HG02852 (cell line): ENCODE measurements at regions not wholly inside any gene's neighbourhood (a gene's known extent, or its start where the extent isn't known, plus 50 kb on each side); places are given as distances from the start of the nearest gene placed in this dataset.
A peak's percentile ranks its signal among the peaks of the same experiment; 100 is the strongest.
"Not testable (repeated sequence)": the region's sequence is repeated elsewhere in the genome, so short reads cannot be mapped to it uniquely, and the experiment has no call there.

Source experiments
- ATAC-seq: cut with Tn5 transposase; IDR thresholded peaks from one replicate; pipeline ENCODE4 v1.9.1; 2021; ENCODE audit warnings: mild to moderate bottlenecking, moderate library complexity; ENCODE audit not compliant: unreplicated experiment

DNA sequence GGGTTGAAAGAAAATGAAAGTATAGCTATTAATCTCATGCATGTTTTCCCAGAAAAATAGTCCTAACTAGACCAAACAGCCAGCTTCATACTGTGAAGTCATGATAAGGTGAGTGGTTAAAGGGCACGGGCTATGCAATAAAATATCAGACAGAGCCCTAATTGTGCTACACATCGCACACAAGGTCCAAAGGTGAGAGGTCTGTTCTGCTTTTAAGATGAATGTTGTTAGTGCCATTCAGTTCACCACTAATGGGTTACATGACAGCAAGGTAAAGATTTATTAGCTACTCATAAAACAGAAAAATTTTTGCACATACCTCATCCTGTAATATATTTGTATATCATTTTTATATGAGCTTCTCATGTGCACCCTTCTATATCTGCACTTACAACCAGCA, 105.0 kb upstream of the STK17B start:
- ATAC-seq: no peak

DNA sequence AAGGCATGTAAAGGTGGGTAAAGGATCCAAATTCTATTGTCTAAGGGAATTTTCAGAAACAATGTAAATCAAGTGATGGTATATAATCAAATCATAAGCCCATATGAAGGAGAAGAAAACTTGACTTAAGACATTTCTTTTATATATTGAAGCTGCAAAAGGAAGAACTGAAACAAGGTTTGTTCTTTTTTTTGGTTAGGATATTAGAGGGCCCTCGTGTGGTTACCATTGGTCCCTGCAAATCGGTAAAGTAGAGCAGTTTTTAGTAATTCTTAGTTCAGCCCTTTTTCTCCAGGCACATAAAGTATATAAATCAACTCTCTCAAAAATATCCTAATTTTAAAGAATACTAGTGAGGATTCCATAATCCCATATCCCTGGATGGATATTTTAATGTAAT, 105.6 kb upstream of the STK17B start:
- no peak for ATAC-seq

DNA sequence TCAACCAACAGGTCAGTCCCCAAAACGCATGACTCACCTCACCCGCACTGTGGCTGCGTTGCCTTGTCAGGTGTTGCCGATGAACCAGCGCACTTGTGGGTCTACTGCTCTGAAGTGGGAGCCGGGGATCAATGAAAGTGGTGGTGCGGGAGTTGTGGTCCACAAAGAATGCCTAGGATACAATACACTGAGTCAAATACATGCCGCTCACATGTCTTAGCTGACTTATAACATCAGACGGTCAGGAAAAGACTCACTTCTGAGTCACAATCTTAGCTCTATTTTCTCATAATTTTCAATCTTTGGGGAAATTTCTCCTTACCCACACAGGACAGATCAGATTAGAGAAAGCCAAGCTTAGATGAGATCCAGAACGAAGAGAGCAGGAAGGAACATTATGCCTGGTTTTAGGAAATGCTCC, 107.1 kb upstream of the STK17B start:
- no peak for ATAC-seq

DNA sequence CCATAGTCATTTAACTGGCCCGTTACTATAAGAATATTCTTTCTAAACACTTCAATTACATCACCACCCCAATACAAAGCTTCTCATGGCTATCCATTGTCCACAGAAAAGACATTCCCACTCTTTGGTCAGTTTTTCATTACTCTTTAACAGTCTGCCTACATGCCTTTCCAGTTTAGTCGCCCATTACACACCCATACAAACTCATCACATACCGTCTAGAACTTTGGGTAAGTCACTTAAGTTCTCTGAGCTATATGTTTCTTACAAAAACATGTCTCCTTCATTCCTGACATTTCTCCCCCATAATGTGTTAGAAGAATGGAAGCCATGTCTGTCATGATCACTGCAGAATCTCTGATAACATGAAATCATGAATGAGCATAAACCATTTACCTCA, 108.2 kb upstream of the STK17B start:
- no peak for ATAC-seq

DNA sequence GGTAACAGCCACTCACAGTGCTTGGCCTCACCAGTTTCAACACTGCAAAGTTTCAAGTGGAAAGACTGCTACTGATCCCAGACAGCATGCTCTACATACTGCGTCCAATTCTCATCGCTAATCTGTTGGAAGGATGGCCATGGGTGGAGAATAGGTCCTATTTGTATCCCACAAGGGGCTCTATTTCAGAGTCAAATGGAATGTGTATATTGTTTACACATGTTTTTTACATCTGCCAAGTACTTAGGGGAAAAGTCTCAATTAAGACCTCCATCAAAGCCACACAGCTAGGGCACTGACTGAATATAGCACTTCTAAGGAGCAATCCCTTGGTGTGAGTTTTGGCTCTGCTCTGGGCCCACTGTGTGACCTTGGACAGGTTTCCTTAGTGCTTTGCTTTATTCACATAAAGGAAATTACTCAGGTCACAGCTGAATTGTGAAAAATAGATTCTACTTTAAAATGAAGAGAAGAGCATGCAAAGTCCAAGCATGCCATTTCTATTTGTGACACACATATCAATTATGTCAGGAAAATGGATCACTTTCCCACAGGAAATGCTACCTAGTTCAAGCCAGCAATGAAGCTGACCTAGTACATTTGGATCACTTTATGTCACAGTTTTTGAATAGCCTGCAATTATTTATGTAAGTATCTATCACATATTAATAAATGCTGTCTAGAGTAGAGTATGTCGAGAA, 112.9 kb upstream of the STK17B start:
- no peak for ATAC-seq

DNA sequence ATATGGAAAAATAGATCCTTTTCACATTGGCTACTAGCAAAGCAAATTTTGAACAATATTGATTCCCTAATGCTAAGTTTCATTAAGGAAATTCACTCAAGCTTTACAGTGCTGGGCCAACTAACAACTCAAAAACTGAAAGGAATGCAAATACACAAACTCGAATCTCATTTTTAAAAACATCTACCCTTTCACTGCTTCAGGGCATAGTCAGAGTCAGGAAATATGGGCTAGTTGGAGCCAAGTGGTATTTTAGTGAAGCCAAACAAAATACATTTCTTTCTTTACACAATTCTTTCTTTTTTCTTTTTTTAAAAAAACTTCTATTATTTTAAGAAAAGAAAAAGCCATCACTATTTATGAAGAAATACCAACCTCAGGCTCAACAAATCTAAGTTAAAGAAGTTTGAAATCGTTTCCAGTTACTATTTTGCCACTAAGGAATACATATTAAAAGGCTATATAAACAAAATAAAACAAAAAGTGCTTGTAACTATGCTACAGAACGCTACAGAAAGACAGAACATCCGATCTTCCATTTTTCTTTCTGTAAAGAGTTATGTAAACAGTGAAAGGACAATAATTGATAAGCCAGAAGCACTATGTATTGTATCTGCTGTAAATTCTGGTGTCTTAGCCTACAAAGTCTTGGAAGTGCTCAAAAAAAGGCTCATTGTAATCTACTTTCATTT, 113.6 kb upstream of the STK17B start:
- ATAC-seq: no peak

DNA sequence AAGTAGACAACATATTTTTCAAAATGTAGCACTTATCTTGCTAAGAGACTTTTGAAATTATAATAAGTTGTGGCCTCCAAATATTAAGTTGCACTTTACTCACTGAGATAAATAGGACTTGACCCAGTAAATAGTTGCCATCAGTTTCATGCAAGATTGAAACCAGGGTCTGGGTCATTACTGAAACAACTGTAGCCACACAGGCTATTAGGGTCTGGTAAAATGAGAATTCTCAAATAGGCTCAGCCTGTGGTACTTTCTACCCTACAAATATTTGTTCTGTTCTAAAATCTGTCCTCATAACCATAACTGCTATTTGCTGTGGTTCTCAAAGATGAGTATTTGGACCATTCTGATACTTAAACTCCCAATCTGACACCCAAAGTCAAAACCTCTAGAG, 115.4 kb upstream of the STK17B start:
- peak; percentile 47 for ATAC-seq

DNA sequence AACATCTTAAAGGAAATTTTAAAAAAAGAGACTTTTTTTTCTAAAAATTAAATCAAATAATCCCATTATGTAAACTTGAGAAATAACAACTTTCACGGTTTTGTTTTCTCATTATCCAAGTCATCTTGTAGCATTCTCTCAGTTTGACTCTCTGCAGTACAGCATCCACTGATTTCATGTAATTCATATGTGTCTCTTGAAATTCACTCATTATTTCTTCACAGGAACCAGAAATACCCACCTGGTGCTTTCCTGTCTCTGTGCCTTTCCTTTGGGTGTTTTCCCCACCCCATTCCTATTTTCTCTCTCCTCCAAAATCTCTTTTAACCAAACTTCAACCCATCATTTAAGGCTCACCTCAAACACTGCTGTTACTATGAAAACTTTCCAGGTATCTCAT, 116.1 kb upstream of the STK17B start:
- no peak for ATAC-seq

DNA sequence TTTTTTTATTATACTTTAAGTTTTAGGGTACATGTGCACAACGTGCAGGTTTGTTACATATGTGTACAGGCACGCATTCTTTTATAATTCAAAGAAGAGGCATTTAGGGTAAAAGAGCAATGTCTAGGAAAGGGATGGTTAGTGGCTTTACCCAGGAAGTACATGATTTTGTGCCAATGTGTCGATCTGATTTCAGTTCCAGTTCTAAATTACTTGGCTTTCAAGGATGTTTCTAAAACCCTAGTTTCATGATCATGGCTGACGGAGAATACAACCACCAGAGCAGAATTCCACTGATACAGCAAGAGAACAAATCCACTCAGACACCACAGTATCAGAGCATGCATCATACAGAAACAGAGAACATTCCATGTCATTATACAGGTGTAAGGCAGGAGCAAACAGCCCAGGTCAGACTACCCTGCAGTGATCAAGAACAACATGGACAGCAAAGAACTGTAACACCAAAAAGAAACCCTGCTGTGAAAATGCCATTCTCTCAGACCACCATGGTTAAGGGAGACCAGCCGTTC, 116.7 kb upstream of the STK17B start:
- ATAC-seq: no peak

DNA sequence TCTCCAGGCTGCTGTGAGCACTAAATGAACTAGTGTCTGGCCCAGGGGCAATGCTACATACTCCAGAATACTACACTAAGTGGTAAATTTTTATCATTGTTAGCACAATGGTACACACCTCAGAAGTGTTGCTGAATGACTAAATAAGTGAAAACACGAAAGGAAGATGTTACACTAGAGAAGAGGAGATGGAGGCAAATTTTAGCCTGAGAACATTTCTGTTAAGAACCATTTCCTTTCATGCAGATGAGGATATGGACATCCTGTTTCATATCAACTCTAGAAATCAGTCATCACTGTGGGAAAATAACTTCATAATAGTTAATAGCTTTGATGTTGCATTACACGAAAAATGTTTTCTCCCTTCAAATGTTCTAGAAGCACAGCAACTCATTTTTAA, 117.6 kb upstream of the STK17B start:
- no peak for ATAC-seq

DNA sequence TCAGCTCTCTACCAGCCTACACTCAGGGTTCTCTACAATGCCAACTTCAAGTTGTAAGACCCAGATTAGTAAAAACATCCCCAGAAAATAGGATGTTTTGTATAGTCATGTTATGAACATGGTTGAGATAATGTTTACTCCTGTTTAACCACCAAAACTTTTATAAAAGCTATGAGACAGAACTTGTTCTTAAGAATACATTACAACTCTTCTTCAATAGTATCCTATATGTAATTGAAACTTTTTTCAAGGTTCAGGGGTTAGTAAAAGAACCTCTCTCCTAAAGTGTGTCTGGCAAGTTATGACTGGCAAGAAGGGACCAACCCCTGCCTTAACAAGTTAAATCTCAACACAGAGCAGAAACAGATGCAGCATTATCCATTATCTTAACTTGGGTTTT, 118.8 kb upstream of the STK17B start:
- no peak for ATAC-seq

DNA sequence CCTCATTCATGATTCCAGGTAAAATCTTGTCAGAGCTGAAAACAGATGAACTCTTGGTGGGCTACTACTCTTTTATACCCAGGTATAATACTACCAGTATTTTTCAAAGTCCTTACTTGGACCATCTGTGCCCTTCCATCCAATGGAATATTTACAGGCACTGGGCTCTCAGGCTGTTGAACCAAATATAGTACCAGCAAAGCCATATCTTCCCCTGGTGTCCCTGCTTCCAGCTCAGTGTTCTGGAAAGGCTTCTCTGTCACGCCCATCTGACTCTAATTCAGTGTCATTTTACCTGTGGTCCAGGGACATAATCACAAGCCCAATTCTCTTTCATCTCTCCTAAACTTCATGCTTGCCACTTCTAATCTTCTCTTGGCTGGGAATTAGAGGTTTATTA, 119.2 kb upstream of the STK17B start:
- no peak for ATAC-seq

DNA sequence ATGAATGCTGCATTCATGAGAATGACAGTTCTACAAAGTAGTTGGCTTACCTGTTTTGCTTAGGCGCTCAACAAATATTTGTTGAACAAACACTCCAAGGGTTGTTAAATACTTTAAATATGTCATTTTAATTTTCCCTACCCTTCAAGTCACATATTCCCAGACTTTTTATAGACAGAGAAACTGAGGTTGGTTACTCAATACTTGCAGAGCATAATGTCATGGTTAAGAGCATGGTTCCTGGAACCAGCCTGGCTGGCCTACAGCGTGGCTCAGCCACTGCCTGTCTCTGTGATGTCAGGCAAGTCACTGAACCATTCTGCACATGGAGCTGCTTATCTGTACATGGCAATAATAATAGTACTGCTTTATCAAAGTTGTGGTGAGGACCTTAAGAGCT, 120.0 kb upstream of the STK17B start:
- ATAC-seq: no peak

DNA sequence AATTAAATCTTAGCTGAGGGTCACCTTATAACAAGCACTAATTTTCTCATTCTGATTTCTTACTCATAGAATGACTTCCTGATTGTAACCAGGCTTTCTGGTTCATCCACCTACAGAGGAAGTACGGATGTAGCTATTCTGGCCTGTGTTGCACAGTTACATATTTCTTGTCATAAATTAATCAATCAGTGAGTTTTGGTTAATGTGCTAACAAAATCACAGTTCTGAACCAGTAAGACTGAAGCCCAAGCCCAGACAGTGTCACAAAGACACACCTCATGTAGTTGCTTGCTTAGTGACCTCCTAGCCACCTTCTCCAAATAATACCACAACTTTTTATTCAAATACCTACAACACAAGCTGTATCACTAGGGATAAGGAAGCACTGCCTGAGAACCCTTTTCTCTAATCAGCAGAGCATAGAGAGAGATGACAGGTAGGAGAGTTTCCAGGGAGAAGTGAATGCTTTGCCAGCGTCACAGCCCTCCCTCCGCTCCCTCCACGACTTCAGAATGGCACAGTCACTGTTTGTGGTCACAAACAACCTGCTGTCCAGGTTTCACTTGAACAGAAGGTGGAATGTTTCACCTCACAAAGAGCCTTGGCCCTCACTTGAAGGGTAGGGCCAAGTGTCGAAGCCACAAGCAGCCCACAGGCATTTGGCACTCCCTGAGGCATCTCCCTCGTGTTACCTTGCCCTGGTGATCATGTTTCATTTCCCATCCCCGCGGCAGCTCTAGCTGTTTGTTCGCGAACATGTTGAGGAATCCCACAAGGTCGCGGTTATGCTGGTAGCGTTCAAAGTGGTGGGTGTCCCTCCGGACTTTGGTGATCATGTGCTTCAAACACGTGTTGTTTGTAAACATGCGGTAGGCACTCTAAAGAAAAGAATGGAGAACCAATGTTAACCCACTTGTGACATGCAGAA, 120.8 kb upstream of the STK17B start:
- no peak for ATAC-seq

DNA sequence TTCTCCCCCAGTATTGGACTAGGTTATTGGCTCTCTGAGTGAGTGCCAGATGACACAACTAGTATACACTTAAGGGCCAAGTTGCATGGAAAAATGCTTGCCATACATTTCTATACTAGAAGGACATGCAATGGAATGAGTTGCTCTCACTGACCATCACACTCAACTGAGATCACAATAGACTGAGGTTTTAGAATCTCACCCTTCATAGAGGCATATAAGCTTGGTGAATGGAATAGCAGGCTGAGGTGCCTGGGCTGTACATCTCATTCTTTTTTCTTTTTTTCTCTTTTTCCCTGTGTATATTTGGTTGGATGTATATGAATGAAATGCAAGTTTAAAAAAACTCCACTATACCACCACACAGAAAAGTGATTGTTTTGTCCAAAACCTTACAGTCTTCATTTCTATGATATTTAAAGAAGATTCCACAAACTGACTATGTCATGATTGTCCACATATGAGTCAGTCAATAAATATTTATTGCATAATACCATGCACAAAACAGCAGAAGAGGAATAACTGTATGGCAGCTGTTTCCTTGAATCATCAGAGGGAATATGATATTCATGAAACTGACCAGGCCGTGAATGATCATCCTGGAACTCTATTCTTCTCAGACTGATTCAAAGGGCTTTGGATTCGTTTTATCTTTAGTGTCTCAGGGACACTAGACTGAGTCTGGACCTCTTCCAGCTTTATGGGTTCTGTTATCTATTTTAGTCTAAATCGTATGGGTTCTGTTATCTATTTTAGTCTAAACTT, 122.6 kb upstream of the STK17B start:
- ATAC-seq: no peak

DNA sequence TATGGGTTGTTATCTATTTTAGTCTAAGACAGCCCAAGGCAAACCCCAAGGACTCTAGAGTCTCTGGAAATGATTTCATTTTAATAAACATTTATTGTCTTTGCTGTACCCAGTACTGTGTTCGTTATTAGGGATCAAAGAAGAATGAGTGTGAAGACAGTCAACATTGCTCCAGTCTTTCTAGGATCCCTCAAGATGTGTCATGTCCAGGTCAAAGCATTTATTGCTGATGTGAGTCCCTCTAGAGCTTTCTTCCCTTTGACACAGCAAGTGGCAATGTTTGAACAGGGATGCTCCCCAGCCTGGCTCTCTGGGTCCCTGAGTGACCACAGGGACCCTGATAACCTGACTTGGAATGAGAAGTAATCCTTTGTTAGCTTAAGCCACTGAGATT, 123.1 kb upstream of the STK17B start:
- ATAC-seq: no peak

DNA sequence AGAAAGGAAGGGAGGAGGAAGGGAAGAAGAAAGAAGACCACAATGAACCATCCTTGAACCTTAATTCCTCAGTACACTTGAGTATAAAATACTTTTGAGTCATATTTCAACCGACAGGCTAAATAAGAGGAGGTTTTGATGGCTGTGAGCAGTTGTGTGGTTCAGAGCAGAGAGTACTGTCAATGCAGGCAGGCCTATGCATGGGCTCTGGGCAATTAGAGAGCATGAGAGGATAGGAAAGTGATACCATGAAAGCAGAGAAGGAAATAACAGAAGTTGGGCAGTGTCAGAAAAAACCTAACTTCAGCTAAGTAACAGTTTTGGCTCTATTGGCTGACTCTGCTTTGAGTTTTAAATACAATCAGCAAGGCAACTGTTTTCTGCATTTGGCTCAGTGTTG, 123.6 kb upstream of the STK17B start:
- peak; percentile 61 for ATAC-seq

DNA sequence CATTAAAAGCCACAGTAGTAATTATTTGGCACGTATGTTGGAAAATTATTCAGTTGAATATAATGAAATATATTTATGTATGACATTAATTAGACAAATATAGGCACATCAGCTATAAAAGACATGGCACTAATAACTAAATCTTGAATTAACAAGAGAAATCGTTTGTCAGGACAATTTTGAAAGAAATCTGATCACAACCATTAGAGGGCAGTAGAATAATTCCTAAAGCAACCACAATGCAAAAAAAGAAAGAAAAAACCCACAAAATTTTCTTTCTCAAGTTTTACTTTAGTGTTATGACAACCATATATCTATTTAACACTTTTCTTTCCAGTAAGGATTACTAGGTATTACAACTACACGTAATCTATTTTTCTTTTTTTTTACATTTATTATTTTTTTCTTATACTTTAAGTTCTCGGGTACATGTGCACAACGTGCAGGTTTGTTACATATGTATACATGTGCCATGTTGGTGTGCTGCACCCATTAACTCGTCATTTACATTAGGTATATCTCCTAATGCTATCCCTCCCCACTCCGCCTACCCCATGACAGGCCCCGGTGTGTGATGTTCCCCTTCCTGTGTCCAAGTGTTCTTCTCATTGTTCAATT, 126.8 kb upstream of the STK17B start:
- ATAC-seq: not testable (repeated sequence)

DNA sequence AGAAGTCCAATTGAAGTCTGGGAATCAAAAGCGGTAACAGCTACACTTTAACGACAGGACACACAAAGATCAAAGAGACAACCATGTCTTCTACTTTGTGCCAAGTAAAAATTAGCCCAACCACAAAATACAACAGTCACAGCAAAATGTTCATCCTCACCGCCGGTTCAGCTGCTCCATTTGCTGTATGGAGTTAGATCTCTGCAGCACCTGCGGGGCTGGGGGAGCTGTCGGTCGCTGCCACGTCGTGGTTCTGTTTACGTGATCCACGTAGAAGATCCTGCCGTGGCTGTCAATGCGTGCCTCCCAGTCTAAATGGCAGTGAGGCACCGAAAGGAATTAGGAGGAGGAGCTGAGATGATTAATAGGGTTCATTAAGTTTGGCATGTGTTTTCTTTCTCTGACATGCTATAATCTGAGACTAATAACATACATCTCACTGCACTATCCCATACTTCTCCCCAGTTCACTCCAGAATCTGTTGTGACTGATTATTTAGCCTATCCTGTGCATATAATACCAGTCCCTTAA, 136.5 kb upstream of the STK17B start:
- no peak for ATAC-seq

DNA sequence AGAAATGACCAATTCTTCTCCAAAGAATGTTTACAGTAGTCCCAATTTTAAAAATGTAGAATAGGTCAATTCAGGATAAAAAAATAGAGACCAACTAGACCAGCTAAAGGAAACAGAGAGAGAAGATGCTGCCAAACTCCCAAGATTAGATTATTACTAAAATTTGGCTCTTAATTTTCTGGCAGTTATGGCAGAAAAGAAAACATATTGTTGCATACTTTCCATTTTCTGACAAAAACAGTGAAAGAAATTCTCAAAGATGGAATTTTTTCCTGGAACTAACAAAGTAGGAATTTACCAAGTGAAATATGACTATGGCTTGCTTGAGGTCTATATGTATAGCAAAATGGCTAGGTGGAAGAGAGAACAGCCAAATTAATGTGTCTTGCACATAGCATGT, 138.3 kb upstream of the STK17B start:
- no peak for ATAC-seq
